ENCODE measurements at regions not wholly inside any gene's neighbourhood (a gene's known extent, or its start where the extent isn't known, plus 50 kb on each side); places are given as distances from the start of the nearest gene placed in this dataset.
A peak's percentile ranks its signal among the peaks of the same experiment; 100 is the strongest.
"Not testable (repeated sequence)": the region's sequence is repeated elsewhere in the genome, so short reads cannot be mapped to it uniquely, and the experiment has no call there.

- intact Hi-C loops (cut with micrococcal nuclease): no loop called here
- peaks cover 13% of the 10 kb centered on the region for H3K27me3 Mint-ChIP-seq
Observed at GRCh38 chr15:62895905-62896316, 146.6 kb upstream of the TPM1 start.

GRCh38 chr15:62896380-62896866, 146.1 kb upstream of the TPM1 start:
- H3K9me3 Mint-ChIP-seq: no peaks in the 10 kb centered on the region
- intact Hi-C loops (cut with micrococcal nuclease): no loop called here
- no peaks in the 10 kb centered on the region for H3K36me3 Mint-ChIP-seq (ENCODE audit: low read depth)
- no peak overlapping the region for H3K4me3 Mint-ChIP-seq
- peaks cover 13% of the 10 kb centered on the region for H3K27me3 Mint-ChIP-seq
- H3K27ac Mint-ChIP-seq: no peak overlapping the region
- H3K4me1 Mint-ChIP-seq (ENCODE audit: low read depth): peaks cover 6% of the 10 kb centered on the region

More at GRCh38 chr15:62895905-62896316, 146.6 kb upstream of the TPM1 start:
- no peak overlapping the region for H3K4me3 Mint-ChIP-seq
- no peaks in the 10 kb centered on the region for H3K36me3 Mint-ChIP-seq (ENCODE audit: low read depth)
- no peak overlapping the region for H3K27ac Mint-ChIP-seq
- peaks cover 6% of the 10 kb centered on the region for H3K4me1 Mint-ChIP-seq (ENCODE audit: low read depth)
- no peaks in the 10 kb centered on the region for H3K9me3 Mint-ChIP-seq

- Mint-ChIP-seq H3K9me3 (no peaks in the 10 kb centered on the region), H3K27me3 (peaks cover 13% of the 10 kb centered on the region), H3K27ac (no peak overlapping the region), H3K4me3 (no peak overlapping the region), H3K4me1 (ENCODE audit: low read depth) (peaks cover 6% of the 10 kb centered on the region), H3K36me3 (ENCODE audit: low read depth) (no peaks in the 10 kb centered on the region)
- intact Hi-C loops (cut with micrococcal nuclease): no loop called here
Observed at GRCh38 chr15:62896969-62897486, 145.5 kb upstream of the TPM1 start.

GRCh38 chr15:62897634-62898033, 144.9 kb upstream of the TPM1 start:
- Mint-ChIP-seq H3K27ac (no peak overlapping the region), H3K27me3 (peaks cover 13% of the 10 kb centered on the region), H3K9me3 (no peaks in the 10 kb centered on the region), H3K4me1 (ENCODE audit: low read depth) (peaks cover 6% of the 10 kb centered on the region), H3K4me3 (no peak overlapping the region), H3K36me3 (ENCODE audit: low read depth) (no peaks in the 10 kb centered on the region)
- intact Hi-C loops (cut with micrococcal nuclease): no loop called here

GRCh38 chr15:62899090-62899493, 143.5 kb upstream of the TPM1 start:
- intact Hi-C loops (cut with micrococcal nuclease): no loop called here
- Mint-ChIP-seq H3K36me3 (ENCODE audit: low read depth) (no peaks in the 10 kb centered on the region), H3K27me3 (peaks cover 13% of the 10 kb centered on the region), H3K27ac (no peak overlapping the region), H3K4me1 (ENCODE audit: low read depth) (peaks cover 6% of the 10 kb centered on the region), H3K4me3 (no peak overlapping the region), H3K9me3 (no peaks in the 10 kb centered on the region)

GRCh38 chr15:62900071-62900802, 142.3 kb upstream of the TPM1 start:
- H3K4me3 Mint-ChIP-seq: no peak overlapping the region
- H3K9me3 Mint-ChIP-seq: no peaks in the 10 kb centered on the region
- H3K36me3 Mint-ChIP-seq (ENCODE audit: low read depth): no peaks in the 10 kb centered on the region
- no peak overlapping the region for H3K27ac Mint-ChIP-seq
- H3K27me3 Mint-ChIP-seq: peaks cover 13% of the 10 kb centered on the region
- H3K4me1 Mint-ChIP-seq (ENCODE audit: low read depth): peaks cover 6% of the 10 kb centered on the region
- intact Hi-C loops (cut with micrococcal nuclease): no loop called here

- Mint-ChIP-seq H3K27me3 (peaks cover 13% of the 10 kb centered on the region), H3K4me1 (ENCODE audit: low read depth) (peaks cover 6% of the 10 kb centered on the region), H3K9me3 (no peaks in the 10 kb centered on the region), H3K27ac (no peak overlapping the region), H3K36me3 (ENCODE audit: low read depth) (no peaks in the 10 kb centered on the region), H3K4me3 (no peak overlapping the region)
- intact Hi-C loops (cut with micrococcal nuclease): no loop called here
Observed at GRCh38 chr15:62901087-62901486, 141.5 kb upstream of the TPM1 start.

- peaks cover 13% of the 10 kb centered on the region for H3K27me3 Mint-ChIP-seq
- H3K9me3 Mint-ChIP-seq: no peaks in the 10 kb centered on the region
- H3K27ac Mint-ChIP-seq: no peak overlapping the region
- H3K36me3 Mint-ChIP-seq (ENCODE audit: low read depth): no peaks in the 10 kb centered on the region
- H3K4me3 Mint-ChIP-seq: no peak overlapping the region
- H3K4me1 Mint-ChIP-seq (ENCODE audit: low read depth): peaks cover 6% of the 10 kb centered on the region
- intact Hi-C loops (cut with micrococcal nuclease): no loop called here
Observed at GRCh38 chr15:62901909-62902546, 140.5 kb upstream of the TPM1 start.

GRCh38 chr15:62902821-62903220, 139.7 kb upstream of the TPM1 start:
- intact Hi-C loops (cut with micrococcal nuclease): no loop called here
- Mint-ChIP-seq H3K9me3 (no peaks in the 10 kb centered on the region), H3K4me3 (no peak overlapping the region), H3K27ac (no peak overlapping the region), H3K27me3 (peaks cover 8% of the 10 kb centered on the region), H3K4me1 (ENCODE audit: low read depth) (peaks cover 6% of the 10 kb centered on the region), H3K36me3 (ENCODE audit: low read depth) (no peaks in the 10 kb centered on the region)

- intact Hi-C loops (cut with micrococcal nuclease): no loop called here
- Mint-ChIP-seq H3K4me1 (ENCODE audit: low read depth) (peaks cover 6% of the 10 kb centered on the region), H3K27ac (no peak overlapping the region), H3K9me3 (no peaks in the 10 kb centered on the region), H3K36me3 (ENCODE audit: low read depth) (no peaks in the 10 kb centered on the region), H3K27me3 (peaks cover 3% of the 10 kb centered on the region), H3K4me3 (no peak overlapping the region)
Observed at GRCh38 chr15:62903437-62903836, 139.1 kb upstream of the TPM1 start.

- peak overlapping the region; percentile 3 for H3K27ac Mint-ChIP-seq
- peaks cover 2% of the 10 kb centered on the region for H3K27me3 Mint-ChIP-seq
- intact Hi-C loops (cut with micrococcal nuclease): no loop called here
- H3K4me1 Mint-ChIP-seq (ENCODE audit: low read depth): peaks cover 6% of the 10 kb centered on the region
- H3K9me3 Mint-ChIP-seq: no peaks in the 10 kb centered on the region
- H3K36me3 Mint-ChIP-seq (ENCODE audit: low read depth): no peaks in the 10 kb centered on the region
- no peak overlapping the region for H3K4me3 Mint-ChIP-seq
Observed at GRCh38 chr15:62904041-62904910, 138.3 kb upstream of the TPM1 start.

GRCh38 chr15:62906627-62907026, 135.9 kb upstream of the TPM1 start:
- H3K9me3 Mint-ChIP-seq: no peaks in the 10 kb centered on the region
- no peak overlapping the region for H3K27ac Mint-ChIP-seq
- H3K4me3 Mint-ChIP-seq: no peak overlapping the region
- no peaks in the 10 kb centered on the region for H3K27me3 Mint-ChIP-seq
- no peaks in the 10 kb centered on the region for H3K4me1 Mint-ChIP-seq (ENCODE audit: low read depth)
- intact Hi-C loops (cut with micrococcal nuclease): no loop called here
- H3K36me3 Mint-ChIP-seq (ENCODE audit: low read depth): no peaks in the 10 kb centered on the region

- Mint-ChIP-seq H3K27ac (no peak overlapping the region), H3K4me3 (no peak overlapping the region), H3K4me1 (ENCODE audit: low read depth) (no peaks in the 10 kb centered on the region), H3K36me3 (ENCODE audit: low read depth) (no peaks in the 10 kb centered on the region), H3K9me3 (no peaks in the 10 kb centered on the region), H3K27me3 (no peaks in the 10 kb centered on the region)
- intact Hi-C loops (cut with micrococcal nuclease): no loop called here
Observed at GRCh38 chr15:62907275-62907674, 135.3 kb upstream of the TPM1 start.

- H3K27me3 Mint-ChIP-seq; intact Hi-C loops (cut with micrococcal nuclease); H3K9me3 Mint-ChIP-seq; H3K4me3 Mint-ChIP-seq; H3K36me3 Mint-ChIP-seq (ENCODE audit: low read depth); H3K27ac Mint-ChIP-seq; H3K4me1 Mint-ChIP-seq (ENCODE audit: low read depth): not testable (repeated sequence)
Observed at GRCh38 chr15:62908341-62908740, 134.2 kb upstream of the TPM1 start.
